ES-I3 (cell line): ENCODE measurements at regions not wholly inside any gene's neighbourhood (a gene's known extent, or its start where the extent isn't known, plus 50 kb on each side); places are given as distances from the start of the nearest gene placed in this dataset.

Experiments used
- H3K36me3 ChIP-seq: 2 replicates; pipeline ENCODE4 v1.6.1; 2013; ENCODE audit warnings: mild to moderate bottlenecking, low read length, control low read depth, moderate library complexity; ENCODE audit not compliant: insufficient read depth
- H3K4me1 ChIP-seq: 2 replicates; pipeline ENCODE4 v1.6.1; 2013; ENCODE audit warnings: mild to moderate bottlenecking, control low read depth, low read length; ENCODE audit not compliant: insufficient read depth
- H3K9ac ChIP-seq: 2 replicates; pipeline ENCODE4 v1.6.1; 2013; ENCODE audit warnings: low read depth, mild to moderate bottlenecking, low read length, moderate library complexity
- H3K9me3 ChIP-seq: 2 replicates; pipeline ENCODE4 v1.6.1; 2013; ENCODE audit warnings: mild to moderate bottlenecking, low read length, moderate library complexity; ENCODE audit not compliant: control insufficient read depth, insufficient read depth

DNA sequence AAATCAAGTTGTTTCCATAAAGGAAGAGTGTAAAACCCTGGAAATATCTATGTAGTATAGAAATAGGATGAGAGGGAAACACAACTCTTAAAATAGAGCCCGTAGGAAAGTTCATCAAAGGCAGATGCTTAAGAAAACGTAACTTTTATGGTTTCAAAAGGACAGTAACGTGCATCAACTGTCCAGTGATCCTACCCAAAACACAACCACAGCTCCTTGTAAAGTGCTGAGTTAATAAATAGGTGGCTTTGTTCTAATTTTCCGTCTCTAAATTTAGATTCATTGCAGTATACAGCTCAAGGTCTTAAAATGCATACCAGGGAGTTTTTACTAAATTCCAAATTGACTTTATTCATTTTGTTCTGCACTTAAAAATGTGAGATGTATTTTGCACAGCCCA lies 282.1 kb upstream of the ID2 start:
- no peaks in the 10 kb centered on the region for H3K36me3 ChIP-seq
- H3K4me1 ChIP-seq: no peaks in the 10 kb centered on the region
- no peaks in the 10 kb centered on the region for H3K9me3 ChIP-seq
- no peak overlapping the region for H3K9ac ChIP-seq

GRCh38 chr2:8400196-8400595 lies 281.7 kb upstream of the ID2 start:
- H3K36me3 ChIP-seq: no peaks in the 10 kb centered on the region
- H3K9me3 ChIP-seq: no peaks in the 10 kb centered on the region
- no peak overlapping the region for H3K9ac ChIP-seq
- no peaks in the 10 kb centered on the region for H3K4me1 ChIP-seq

- H3K9me3 ChIP-seq: no peaks in the 10 kb centered on the region
- H3K36me3 ChIP-seq: no peaks in the 10 kb centered on the region
- H3K4me1 ChIP-seq: no peaks in the 10 kb centered on the region
These were observed 279.6 kb upstream of the ID2 start for GRCh38 chr2:8402222-8402621.

DNA sequence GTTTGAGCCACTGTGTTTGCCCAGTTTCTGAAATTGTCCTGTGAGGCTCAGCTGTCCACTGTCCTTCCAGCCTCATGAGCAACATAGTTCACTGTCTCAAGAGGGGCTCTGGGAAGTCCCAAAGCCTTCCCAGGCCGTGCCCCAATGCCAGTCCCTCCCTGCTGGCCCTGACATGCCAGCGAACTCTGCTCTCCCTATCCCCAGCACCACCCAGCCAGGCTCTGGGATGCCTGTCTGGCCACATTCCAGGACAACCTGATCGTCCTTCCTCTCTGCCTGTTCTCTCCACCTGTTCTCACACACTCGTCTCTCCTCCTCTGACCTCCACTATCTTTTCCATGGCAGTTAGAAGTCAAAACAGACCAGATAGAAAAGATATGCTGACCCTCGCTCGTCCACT lies 278.0 kb upstream of the ID2 start:
- Histone ChIP-seq H3K4me1 (no peaks in the 10 kb centered on the region), H3K9ac (no peak overlapping the region), H3K9me3 (no peaks in the 10 kb centered on the region), H3K36me3 (no peaks in the 10 kb centered on the region)

More at GRCh38 chr2:8402222-8402621, 279.6 kb upstream of the ID2 start:
- H3K9ac ChIP-seq: no peak overlapping the region

GRCh38 chr2:8405334-8405733 lies 276.5 kb upstream of the ID2 start:
- no peaks in the 10 kb centered on the region for H3K4me1 ChIP-seq
- H3K36me3 ChIP-seq: no peaks in the 10 kb centered on the region
- no peaks in the 10 kb centered on the region for H3K9me3 ChIP-seq
- H3K9ac ChIP-seq: no peak overlapping the region

DNA sequence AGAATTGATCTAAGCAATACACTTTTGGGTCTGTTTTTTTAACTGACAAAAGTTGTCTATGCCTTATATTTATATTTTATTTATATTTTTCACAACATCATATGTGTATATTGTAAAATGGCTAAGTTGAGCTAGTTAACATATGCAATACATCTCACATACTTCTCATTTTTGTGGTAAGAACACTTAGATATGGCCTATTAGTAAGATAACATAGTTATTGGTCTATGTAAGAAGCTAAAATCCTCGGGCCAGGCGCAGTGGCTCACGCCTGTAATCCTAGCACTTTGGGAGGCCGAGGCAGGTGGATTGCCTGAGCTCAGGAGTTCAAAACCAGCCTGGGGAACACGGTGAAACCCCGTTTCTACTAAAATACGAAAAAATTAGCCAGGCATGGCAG lies 275.6 kb upstream of the ID2 start:
- Histone ChIP-seq H3K4me1 (no peaks in the 10 kb centered on the region), H3K9ac (no peak overlapping the region), H3K36me3 (no peaks in the 10 kb centered on the region), H3K9me3 (no peaks in the 10 kb centered on the region)

- Histone ChIP-seq H3K36me3 (no peaks in the 10 kb centered on the region), H3K9ac (no peak overlapping the region), H3K4me1 (0 out of 2 replicates have a peak, but pooled peaks cover 2% of the 10 kb centered on the region), H3K9me3 (no peaks in the 10 kb centered on the region)
These were observed 274.5 kb upstream of the ID2 start for GRCh38 chr2:8407332-8407731.

GRCh38 chr2:8408560-8409460 lies 273.0 kb upstream of the ID2 start:
- Histone ChIP-seq H3K4me1 (0 out of 2 replicates have a peak, but pooled peaks cover 7% of the 10 kb centered on the region), H3K36me3 (no peaks in the 10 kb centered on the region), H3K9ac (no peak overlapping the region), H3K9me3 (no peaks in the 10 kb centered on the region)

- no peak overlapping the region for H3K9ac ChIP-seq
- no peaks in the 10 kb centered on the region for H3K36me3 ChIP-seq
- H3K4me1 ChIP-seq: 0 out of 2 replicates have a peak, but pooled peaks cover 7% of the 10 kb centered on the region
- no peaks in the 10 kb centered on the region for H3K9me3 ChIP-seq
These were observed 272.2 kb upstream of the ID2 start for GRCh38 chr2:8409461-8410260.

DNA sequence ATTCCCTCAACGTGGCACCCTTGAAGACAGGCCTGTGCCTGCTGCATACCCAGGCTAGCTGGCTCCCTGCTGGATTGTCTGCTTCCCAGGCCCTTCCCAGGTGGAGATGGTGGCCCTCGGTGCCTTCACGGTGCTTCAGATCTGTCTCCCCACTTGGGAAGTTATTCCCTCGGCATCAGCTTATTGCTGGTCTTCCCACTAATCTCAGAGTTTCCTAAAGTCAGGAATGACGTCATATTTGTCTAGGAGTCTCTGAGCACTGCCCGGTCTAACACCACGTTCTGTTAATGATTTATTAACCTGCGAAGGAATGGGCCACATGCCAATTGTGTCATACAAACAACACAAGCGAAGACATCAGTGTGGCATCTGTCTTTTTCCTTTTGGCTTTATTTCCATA lies 269.8 kb upstream of the ID2 start:
- H3K9ac ChIP-seq: no peak overlapping the region
- no peaks in the 10 kb centered on the region for H3K9me3 ChIP-seq
- H3K4me1 ChIP-seq: 0 out of 2 replicates have a peak, but pooled peaks cover 7% of the 10 kb centered on the region
- H3K36me3 ChIP-seq: no peaks in the 10 kb centered on the region

GRCh38 chr2:8412586-8412985 lies 269.3 kb upstream of the ID2 start:
- Histone ChIP-seq H3K9me3 (no peaks in the 10 kb centered on the region), H3K4me1 (0 out of 2 replicates have a peak, but pooled peaks cover 7% of the 10 kb centered on the region), H3K9ac (no peak overlapping the region), H3K36me3 (no peaks in the 10 kb centered on the region)

GRCh38 chr2:8413589-8414135 lies 268.2 kb upstream of the ID2 start:
- Histone ChIP-seq H3K9me3 (no peaks in the 10 kb centered on the region), H3K4me1 (0 out of 2 replicates have a peak, but pooled peaks cover 7% of the 10 kb centered on the region), H3K36me3 (no peaks in the 10 kb centered on the region), H3K9ac (no peak overlapping the region)

DNA sequence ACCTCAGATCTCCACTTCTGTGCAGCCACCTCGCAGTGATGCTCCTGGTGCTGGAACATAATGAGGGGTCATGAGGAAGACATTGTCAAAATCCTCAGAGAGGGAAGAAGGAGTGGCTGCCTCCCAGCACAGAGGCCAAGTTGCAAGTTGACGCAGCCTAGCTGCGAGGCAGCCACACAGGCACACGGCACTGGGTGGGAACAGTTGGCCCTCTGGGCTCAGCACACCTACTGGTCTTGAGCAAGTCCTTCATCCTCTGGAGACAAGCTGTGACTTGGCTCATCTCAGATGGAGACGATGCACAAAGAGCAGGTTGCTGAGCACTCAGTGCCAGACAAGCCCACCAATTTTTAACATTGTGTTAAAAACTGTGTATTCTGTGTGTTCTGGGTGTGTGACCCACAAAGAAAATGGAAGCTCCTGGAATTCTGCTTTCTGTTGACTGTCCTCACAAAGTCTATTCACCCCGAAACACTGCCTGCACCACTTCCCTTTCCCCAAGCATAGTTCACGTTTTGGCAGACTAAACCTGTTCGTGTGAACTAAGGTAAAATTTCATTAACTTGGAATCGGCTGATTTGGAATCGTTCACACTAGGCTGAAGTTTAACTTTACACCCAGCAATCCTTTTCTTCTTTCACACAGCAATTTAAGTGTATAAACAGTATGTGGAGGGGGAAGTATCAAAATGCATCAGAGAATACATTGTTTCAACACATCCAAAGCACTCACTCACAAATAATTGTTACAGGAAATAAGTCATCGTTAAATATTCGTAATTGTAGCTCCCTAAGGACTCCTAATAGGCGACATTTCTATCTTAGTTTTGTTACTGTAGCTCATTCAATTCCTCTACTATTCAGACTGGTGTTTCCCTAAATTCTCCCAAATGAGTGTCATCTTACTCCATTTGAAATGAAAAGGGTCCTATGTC lies 266.6 kb upstream of the ID2 start:
- H3K36me3 ChIP-seq: no peaks in the 10 kb centered on the region
- H3K4me1 ChIP-seq: 0 out of 2 replicates have a peak, but pooled peaks cover 7% of the 10 kb centered on the region

More for the DNA sequence above, 266.6 kb upstream of the ID2 start:
- Histone ChIP-seq H3K9ac (no peak overlapping the region), H3K9me3 (no peaks in the 10 kb centered on the region)
